Right atrium auricular region (tissue), 2 donors: ENCODE measurements at regions not wholly inside any gene's neighbourhood (a gene's known extent, or its start where the extent isn't known, plus 50 kb on each side); places are given as distances from the start of the nearest gene placed in this dataset.

Experiments used
- DNase-seq: peaks from one replicate; pipeline ENCODE4 v3.0.0-alpha.2; 2019; ENCODE audit warnings: low spot score
- H3K27ac ChIP-seq, 2 donors: fragments of 200-600 bp; sonication (generic); 1 replicate in 1 of 2; 2 replicates in 1 of 2; pipeline ENCODE4 v1.5.1; 2016 to 2019
- H3K27me3 ChIP-seq, 2 donors: fragments of 200-600 bp; sonication (generic); one replicate each; pipeline versions ENCODE4 v1.5.1 to v1.6.0; 2017 to 2019
- H3K36me3 ChIP-seq: fragments of 200-600 bp; sonication (generic); one replicate; pipeline ENCODE4 v1.5.1; 2016
- H3K4me1 ChIP-seq, 2 donors: fragments of 200-600 bp; sonication (generic); one replicate each; pipeline versions ENCODE4 v1.5.1 to v1.6.0; 2017 to 2019
- H3K4me3 ChIP-seq, 2 donors: fragments of 200-600 bp; sonication (generic); 1 replicate in 1 of 2; 2 replicates in 1 of 2; pipeline ENCODE4 v1.5.1; 2017 to 2019; ENCODE audit warnings: mild to moderate bottlenecking in 1 of 2, moderate library complexity in 1 of 2
- H3K9me3 ChIP-seq, 2 donors: fragments of 200-600 bp; sonication (generic); one replicate each; pipeline ENCODE4 v1.5.1; 2019
- TF ChIP-seq, protein P1 (sequence below), 2 donors: fragments of 200-600 bp; sonication (generic); IDR thresholded peaks; one replicate each; pipeline ENCODE4 v1.5.1; 2019; ENCODE audit warnings: antibody characterized with exemption in 2 of 2

GRCh38 chr3:31050296-31050695, 155.8 kb upstream of the GADL1 start:
- Histone ChIP-seq H3K27me3 (no peaks in the 10 kb centered on the region), H3K9me3 (no peaks in the 10 kb centered on the region), H3K36me3 (no peaks in the 10 kb centered on the region), H3K4me1 (no peaks in the 10 kb centered on the region), H3K4me3 (no peak overlapping the region), H3K27ac (no peak overlapping the region)
- no peak for DNase-seq
- TF ChIP-seq, protein P1, sequence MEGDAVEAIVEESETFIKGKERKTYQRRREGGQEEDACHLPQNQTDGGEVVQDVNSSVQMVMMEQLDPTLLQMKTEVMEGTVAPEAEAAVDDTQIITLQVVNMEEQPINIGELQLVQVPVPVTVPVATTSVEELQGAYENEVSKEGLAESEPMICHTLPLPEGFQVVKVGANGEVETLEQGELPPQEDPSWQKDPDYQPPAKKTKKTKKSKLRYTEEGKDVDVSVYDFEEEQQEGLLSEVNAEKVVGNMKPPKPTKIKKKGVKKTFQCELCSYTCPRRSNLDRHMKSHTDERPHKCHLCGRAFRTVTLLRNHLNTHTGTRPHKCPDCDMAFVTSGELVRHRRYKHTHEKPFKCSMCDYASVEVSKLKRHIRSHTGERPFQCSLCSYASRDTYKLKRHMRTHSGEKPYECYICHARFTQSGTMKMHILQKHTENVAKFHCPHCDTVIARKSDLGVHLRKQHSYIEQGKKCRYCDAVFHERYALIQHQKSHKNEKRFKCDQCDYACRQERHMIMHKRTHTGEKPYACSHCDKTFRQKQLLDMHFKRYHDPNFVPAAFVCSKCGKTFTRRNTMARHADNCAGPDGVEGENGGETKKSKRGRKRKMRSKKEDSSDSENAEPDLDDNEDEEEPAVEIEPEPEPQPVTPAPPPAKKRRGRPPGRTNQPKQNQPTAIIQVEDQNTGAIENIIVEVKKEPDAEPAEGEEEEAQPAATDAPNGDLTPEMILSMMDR (IDR thresholded peaks at IDR 0.05) = no peak

DNA sequence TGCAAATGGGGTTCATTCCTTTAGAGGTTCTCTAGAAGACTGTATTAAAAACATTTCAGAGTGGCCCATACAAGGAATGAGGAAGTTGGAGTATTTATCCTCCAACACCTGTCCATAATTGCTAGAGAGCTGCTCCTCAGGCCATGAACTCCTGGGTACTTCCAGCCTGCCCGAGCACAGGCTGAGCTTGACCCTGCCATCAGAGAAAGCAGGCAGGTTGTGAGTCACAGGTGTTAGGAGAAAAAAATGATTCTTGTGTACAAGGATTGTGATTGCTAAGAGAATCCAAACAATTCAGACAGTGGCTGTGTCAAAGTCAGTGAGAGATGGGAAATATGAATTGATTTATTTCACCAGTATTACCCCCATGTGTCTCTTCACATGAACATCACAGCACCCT, 156.8 kb upstream of the GADL1 start:
- no peak for DNase-seq
- H3K9me3 ChIP-seq = no peaks in the 10 kb centered on the region
- TF ChIP-seq, protein P1 (IDR thresholded peaks at IDR 0.05) = no peak
- no peak overlapping the region for H3K27ac ChIP-seq
- no peaks in the 10 kb centered on the region for H3K27me3 ChIP-seq
- no peaks in the 10 kb centered on the region for H3K4me1 ChIP-seq
- no peak overlapping the region for H3K4me3 ChIP-seq
- H3K36me3 ChIP-seq = no peaks in the 10 kb centered on the region

DNA sequence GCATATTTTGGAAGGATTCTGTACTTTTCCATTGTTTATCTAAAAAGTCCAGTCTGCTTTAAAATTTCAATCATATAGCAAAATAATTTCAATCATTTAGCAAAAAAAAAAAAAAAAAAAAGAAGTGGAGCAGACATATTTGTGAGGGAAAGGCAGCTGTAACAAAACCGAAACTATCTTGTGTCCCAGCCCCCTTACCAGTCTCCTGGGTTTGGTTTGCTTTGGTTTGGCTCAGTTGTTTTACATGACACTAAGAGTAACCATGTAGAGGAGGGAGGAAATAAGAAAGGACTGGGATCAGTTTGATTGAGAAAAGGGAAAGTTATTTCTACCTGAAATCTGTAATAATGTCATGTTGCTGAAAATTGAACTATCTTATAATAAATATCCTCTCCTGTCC, 158.8 kb upstream of the GADL1 start:
- peaks cover 0 to 2% of the 10 kb centered on the region in 2 donors for H3K9me3 ChIP-seq

DNA sequence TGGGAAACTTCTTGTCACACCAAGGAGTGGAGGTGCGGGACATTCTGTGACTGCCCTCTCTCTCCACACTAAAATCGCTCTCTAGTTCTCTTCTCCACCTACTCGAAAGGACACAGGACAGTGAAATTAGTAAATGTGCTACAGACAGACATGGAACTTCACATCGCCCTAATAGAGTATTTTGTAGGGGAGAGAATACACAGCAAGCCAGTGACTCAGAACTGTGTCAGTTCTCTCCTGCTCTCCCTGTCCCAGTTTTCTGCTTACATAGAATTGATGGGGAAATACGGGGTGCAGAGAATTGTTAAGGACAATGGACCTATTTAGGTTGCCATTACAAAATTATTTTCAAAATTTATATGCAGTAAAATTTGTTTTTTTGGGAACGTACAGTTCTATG, 159.6 kb upstream of the GADL1 start:
- TF ChIP-seq, protein P1 (IDR thresholded peaks at IDR 0.05) = no peak
- DNase-seq = no peak
- no peaks in the 10 kb centered on the region for H3K27me3 ChIP-seq
- H3K4me1 ChIP-seq = no peaks in the 10 kb centered on the region
- peaks cover 0 to 9% of the 10 kb centered on the region in 2 donors for H3K9me3 ChIP-seq
- no peak overlapping the region for H3K4me3 ChIP-seq
- no peak overlapping the region for H3K27ac ChIP-seq
- H3K36me3 ChIP-seq = no peaks in the 10 kb centered on the region

More for the DNA sequence above, 158.8 kb upstream of the GADL1 start:
- Histone ChIP-seq H3K27ac (no peak overlapping the region), H3K4me1 (no peaks in the 10 kb centered on the region), H3K27me3 (no peaks in the 10 kb centered on the region), H3K4me3 (no peak overlapping the region), H3K36me3 (no peaks in the 10 kb centered on the region)
- no peak for DNase-seq
- TF ChIP-seq, protein P1 (IDR thresholded peaks at IDR 0.05) = no peak

- Histone ChIP-seq H3K36me3 (no peaks in the 10 kb centered on the region), H3K9me3 (peaks cover 0 to 15% of the 10 kb centered on the region in 2 donors), H3K27ac (no peak overlapping the region), H3K4me1 (no peaks in the 10 kb centered on the region), H3K27me3 (no peaks in the 10 kb centered on the region), H3K4me3 (no peak overlapping the region)
- TF ChIP-seq, protein P1 (IDR thresholded peaks at IDR 0.05) = no peak
- DNase-seq = no peak
These were observed 161.3 kb upstream of the GADL1 start for GRCh38 chr3:31055757-31056156.

- TF ChIP-seq, protein P1 (IDR thresholded peaks at IDR 0.05) = no peak
- Histone ChIP-seq H3K27me3 (no peaks in the 10 kb centered on the region), H3K27ac (no peak overlapping the region), H3K36me3 (no peaks in the 10 kb centered on the region), H3K9me3 (peaks cover 0 to 15% of the 10 kb centered on the region in 2 donors), H3K4me3 (no peak overlapping the region), H3K4me1 (no peaks in the 10 kb centered on the region)
- no peak for DNase-seq
These were observed 163.4 kb upstream of the GADL1 start for GRCh38 chr3:31057891-31058290.
